Stimulated activated CD8-positive, alpha-beta memory T cell treated with anti-CD3 and anti-CD28 coated beads, Interleukin-15, amount 100 ng/mL, for 48 hours (primary cell): ENCODE measurements at regions not wholly inside any gene's neighbourhood (a gene's known extent, or its start where the extent isn't known, plus 50 kb on each side); places are given as distances from the start of the nearest gene placed in this dataset.

Experiments used
- DNase-seq, 2 donors: peaks; one replicate each; pipeline ENCODE4 v3.0.0-alpha.2; 2020; ENCODE audit warnings: low read depth in 2 of 2

GRCh38 chrX:11952176-11952720, 186.0 kb upstream of the FRMPD4 start:
- no peak for DNase-seq

GRCh38 chrX:11953615-11954014, 184.7 kb upstream of the FRMPD4 start:
- DNase-seq, result no peak

GRCh38 chrX:11954176-11954575, 184.1 kb upstream of the FRMPD4 start:
- no peak for DNase-seq

- no peak for DNase-seq
These were observed 178.2 kb upstream of the FRMPD4 start for GRCh38 chrX:11960031-11960430.

GRCh38 chrX:11965436-11965835, 172.8 kb upstream of the FRMPD4 start:
- no peak for DNase-seq

GRCh38 chrX:11967986-11968869, 170.0 kb upstream of the FRMPD4 start:
- no peak for DNase-seq

GRCh38 chrX:11968991-11969390, 169.3 kb upstream of the FRMPD4 start:
- DNase-seq, result no peak

GRCh38 chrX:11970578-11971359, 167.5 kb upstream of the FRMPD4 start:
- DNase-seq, result no peak

GRCh38 chrX:11976663-11977062, 161.6 kb upstream of the FRMPD4 start:
- DNase-seq, result no peak

- no peak for DNase-seq
These were observed 146.0 kb upstream of the FRMPD4 start for GRCh38 chrX:11992271-11992670.

- no peak for DNase-seq
These were observed 143.1 kb upstream of the FRMPD4 start for GRCh38 chrX:11995146-11995545.

- no peak for DNase-seq
These were observed 141.5 kb upstream of the FRMPD4 start for GRCh38 chrX:11996810-11997209.

GRCh38 chrX:11998944-11999343, 139.3 kb upstream of the FRMPD4 start:
- DNase-seq, result no peak

GRCh38 chrX:12002876-12003275, 135.4 kb upstream of the FRMPD4 start:
- DNase-seq, result no peak

- DNase-seq, result peak in 1 of 2 donors; percentile 0
These were observed 130.4 kb upstream of the FRMPD4 start for GRCh38 chrX:12007881-12008280.

- DNase-seq, result no peak
These were observed 127.8 kb upstream of the FRMPD4 start for GRCh38 chrX:12010436-12010835.

- DNase-seq, result no peak
These were observed 127.2 kb upstream of the FRMPD4 start for GRCh38 chrX:12011075-12011474.

GRCh38 chrX:12013211-12013618, 125.1 kb upstream of the FRMPD4 start:
- DNase-seq, result no peak

GRCh38 chrX:12021698-12022097, 116.6 kb upstream of the FRMPD4 start:
- no peak for DNase-seq

- no peak for DNase-seq
These were observed 111.8 kb upstream of the FRMPD4 start for GRCh38 chrX:12026481-12026880.

- DNase-seq, result no peak
These were observed 106.2 kb upstream of the FRMPD4 start for GRCh38 chrX:12032082-12032481.

GRCh38 chrX:12034741-12035140, 103.5 kb upstream of the FRMPD4 start:
- no peak for DNase-seq

GRCh38 chrX:12042615-12043014, 95.7 kb upstream of the FRMPD4 start:
- DNase-seq, result no peak
